ENCODE measurements at regions not wholly inside any gene's neighbourhood (a gene's known extent, or its start where the extent isn't known, plus 50 kb on each side); places are given as distances from the start of the nearest gene placed in this dataset.
A peak's percentile ranks its signal among the peaks of the same experiment; 100 is the strongest.

DNA sequence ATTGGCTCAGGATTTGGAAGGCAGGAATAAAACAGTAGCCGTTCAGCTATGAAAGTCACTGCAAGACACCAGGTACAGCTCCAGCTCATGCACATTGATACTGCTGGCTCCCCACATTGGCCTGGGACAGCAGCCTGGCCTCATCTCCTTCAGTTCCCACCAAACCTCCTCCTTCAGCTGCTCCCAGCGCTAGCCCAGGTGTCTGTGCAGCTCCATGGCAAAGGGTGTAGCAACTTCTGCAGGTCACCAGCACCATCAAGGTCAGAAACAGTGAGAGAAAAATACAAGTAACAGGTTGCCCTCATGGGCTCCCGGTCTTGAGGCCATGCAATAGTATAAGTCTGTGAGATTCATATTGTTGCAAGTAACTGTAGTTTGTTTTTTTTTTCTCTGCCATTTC is 216.7 kb upstream of the CTAGE1 start:
- H3F3A ChIP-seq (ENCODE audit: low read depth) = no peaks in the 10 kb centered on the region
- H3K27me3 ChIP-seq = no peaks in the 10 kb centered on the region
- H3K9ac ChIP-seq = no peak overlapping the region
- no peaks in the 10 kb centered on the region for H4K20me1 ChIP-seq (ENCODE audit: low read depth)
- DNase-seq (ENCODE audit: low spot score) = no peak
- no peak overlapping the region for H3K4me3 Mint-ChIP-seq
- H3K79me2 ChIP-seq (ENCODE audit: low read depth) = no peaks in the 10 kb centered on the region
- TF ChIP-seq EZH2phosphoT487 (IDR thresholded peaks at IDR 0.05) (no peak), EZH2 (IDR thresholded peaks at IDR 0.05) (no peak)
- TF ChIP-seq, protein P1, sequence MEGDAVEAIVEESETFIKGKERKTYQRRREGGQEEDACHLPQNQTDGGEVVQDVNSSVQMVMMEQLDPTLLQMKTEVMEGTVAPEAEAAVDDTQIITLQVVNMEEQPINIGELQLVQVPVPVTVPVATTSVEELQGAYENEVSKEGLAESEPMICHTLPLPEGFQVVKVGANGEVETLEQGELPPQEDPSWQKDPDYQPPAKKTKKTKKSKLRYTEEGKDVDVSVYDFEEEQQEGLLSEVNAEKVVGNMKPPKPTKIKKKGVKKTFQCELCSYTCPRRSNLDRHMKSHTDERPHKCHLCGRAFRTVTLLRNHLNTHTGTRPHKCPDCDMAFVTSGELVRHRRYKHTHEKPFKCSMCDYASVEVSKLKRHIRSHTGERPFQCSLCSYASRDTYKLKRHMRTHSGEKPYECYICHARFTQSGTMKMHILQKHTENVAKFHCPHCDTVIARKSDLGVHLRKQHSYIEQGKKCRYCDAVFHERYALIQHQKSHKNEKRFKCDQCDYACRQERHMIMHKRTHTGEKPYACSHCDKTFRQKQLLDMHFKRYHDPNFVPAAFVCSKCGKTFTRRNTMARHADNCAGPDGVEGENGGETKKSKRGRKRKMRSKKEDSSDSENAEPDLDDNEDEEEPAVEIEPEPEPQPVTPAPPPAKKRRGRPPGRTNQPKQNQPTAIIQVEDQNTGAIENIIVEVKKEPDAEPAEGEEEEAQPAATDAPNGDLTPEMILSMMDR (IDR thresholded peaks at IDR 0.05) = no peak
- H3K9me3 Mint-ChIP-seq = peaks cover 5% of the 10 kb centered on the region
- no peak overlapping the region for H3K4me3 ChIP-seq
- H3K4me1 Mint-ChIP-seq = no peaks in the 10 kb centered on the region
- no peaks in the 10 kb centered on the region for H3K36me3 Mint-ChIP-seq
- H3K27me3 Mint-ChIP-seq (ENCODE audit: insufficient read depth, low read depth) = no peaks in the 10 kb centered on the region
- no peak overlapping the region for H3K27ac Mint-ChIP-seq
- H3K4me2 ChIP-seq = no peak overlapping the region
- H3K27ac ChIP-seq = no peak overlapping the region
- H3K4me1 ChIP-seq = no peaks in the 10 kb centered on the region
- no peaks in the 10 kb centered on the region for H3K36me3 ChIP-seq
- no peaks in the 10 kb centered on the region for H3K9me3 ChIP-seq (ENCODE audit: low read depth)
- H2AFZ ChIP-seq (replicated peaks) = peak overlapping the region; percentile 76

DNA sequence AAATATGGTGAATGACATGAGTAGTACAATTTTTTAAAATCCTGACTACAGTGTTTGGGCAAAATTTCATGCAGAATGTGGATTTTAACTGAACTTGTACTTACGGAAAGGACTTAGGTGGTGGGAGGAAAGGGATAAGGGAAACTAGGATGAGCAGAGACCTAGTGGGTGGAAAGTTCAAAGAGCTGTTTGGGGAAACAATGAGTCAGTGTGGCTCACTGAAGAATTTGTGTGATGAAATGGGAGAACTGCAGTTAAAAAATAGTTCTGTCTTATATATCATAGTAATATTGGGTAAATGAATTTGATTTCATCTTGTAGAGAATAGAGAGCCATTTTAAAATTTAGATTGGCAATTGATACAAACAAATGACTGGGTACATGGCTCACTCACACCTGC is 220.1 kb upstream of the CTAGE1 start:
- H3K27me3 Mint-ChIP-seq (ENCODE audit: insufficient read depth, low read depth) = no peaks in the 10 kb centered on the region
- no peaks in the 10 kb centered on the region for H3K36me3 Mint-ChIP-seq
- no peak overlapping the region for H3K4me3 ChIP-seq
- no peaks in the 10 kb centered on the region for H3K9me3 ChIP-seq (ENCODE audit: low read depth)
- H3F3A ChIP-seq (ENCODE audit: low read depth) = no peaks in the 10 kb centered on the region
- H3K79me2 ChIP-seq (ENCODE audit: low read depth) = no peaks in the 10 kb centered on the region
- H3K9me3 Mint-ChIP-seq = peaks cover 5% of the 10 kb centered on the region
- H3K4me2 ChIP-seq = no peak overlapping the region
- no peak overlapping the region for H3K4me3 Mint-ChIP-seq
- H4K20me1 ChIP-seq (ENCODE audit: low read depth) = no peaks in the 10 kb centered on the region
- no peak for DNase-seq (ENCODE audit: low spot score)
- no peaks in the 10 kb centered on the region for H3K27me3 ChIP-seq
- no peak overlapping the region for H2AFZ ChIP-seq (replicated peaks)
- H3K9ac ChIP-seq = no peak overlapping the region
- H3K4me1 Mint-ChIP-seq = no peaks in the 10 kb centered on the region
- H3K27ac Mint-ChIP-seq = no peak overlapping the region
- H3K27ac ChIP-seq = no peak overlapping the region
- no peaks in the 10 kb centered on the region for H3K4me1 ChIP-seq
- no peaks in the 10 kb centered on the region for H3K36me3 ChIP-seq
- TF ChIP-seq, protein P1 (IDR thresholded peaks at IDR 0.05) = no peak
- TF ChIP-seq EZH2 (IDR thresholded peaks at IDR 0.05) = no peak
- TF ChIP-seq EZH2phosphoT487 (IDR thresholded peaks at IDR 0.05) = no peak

DNA sequence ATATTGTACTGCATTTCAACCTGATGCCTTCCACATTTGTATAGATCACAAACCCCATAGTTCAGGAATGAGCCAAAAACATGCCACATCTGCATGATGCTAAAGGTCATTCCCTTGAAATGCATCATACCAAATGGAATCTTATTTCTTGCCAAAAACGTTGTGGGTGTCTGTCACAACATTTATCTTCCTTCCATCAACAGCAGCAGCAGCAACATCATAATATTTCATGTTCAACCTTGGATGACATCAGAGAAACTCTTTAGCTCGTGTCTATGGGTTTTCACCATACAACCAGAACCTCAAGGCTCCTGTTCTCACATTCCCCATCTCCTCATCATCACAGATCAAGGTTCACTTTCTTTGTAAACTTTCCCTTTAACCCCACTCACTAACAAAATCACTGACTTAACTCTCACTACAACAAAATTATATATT is 221.3 kb upstream of the CTAGE1 start:
- Histone ChIP-seq H3K79me2 (ENCODE audit: low read depth) (no peaks in the 10 kb centered on the region), H3K27me3 (no peaks in the 10 kb centered on the region), H3K4me2 (no peak overlapping the region), H3K27ac (no peak overlapping the region), H3K9me3 (ENCODE audit: low read depth) (no peaks in the 10 kb centered on the region), H3K4me1 (no peaks in the 10 kb centered on the region), H2AFZ (replicated peaks) (no peak overlapping the region), H4K20me1 (ENCODE audit: low read depth) (no peaks in the 10 kb centered on the region), H3K9ac (no peak overlapping the region), H3K4me3 (no peak overlapping the region), H3K36me3 (no peaks in the 10 kb centered on the region), H3F3A (ENCODE audit: low read depth) (no peaks in the 10 kb centered on the region)
- H3K4me1 Mint-ChIP-seq = no peaks in the 10 kb centered on the region
- no peak overlapping the region for H3K4me3 Mint-ChIP-seq
- H3K27me3 Mint-ChIP-seq (ENCODE audit: insufficient read depth, low read depth) = no peaks in the 10 kb centered on the region
- no peaks in the 10 kb centered on the region for H3K36me3 Mint-ChIP-seq
- peaks cover 5% of the 10 kb centered on the region for H3K9me3 Mint-ChIP-seq
- no peak overlapping the region for H3K27ac Mint-ChIP-seq
- TF ChIP-seq, protein P1 (IDR thresholded peaks at IDR 0.05) = no peak
- TF ChIP-seq EZH2phosphoT487 (IDR thresholded peaks at IDR 0.05) (no peak), EZH2 (IDR thresholded peaks at IDR 0.05) (no peak)
- no peak for DNase-seq (ENCODE audit: low spot score)
